SKM-1 treated with dmso at 0.1 percent for 144 hours (cell line): ENCODE measurements at regions not wholly inside any gene's neighbourhood (a gene's known extent, or its start where the extent isn't known, plus 50 kb on each side); places are given as distances from the start of the nearest gene placed in this dataset.
"Not testable (repeated sequence)": the region's sequence is repeated elsewhere in the genome, so short reads cannot be mapped to it uniquely, and the experiment has no call there.

Experiments
- DNase-seq: peaks from one replicate; lab custom pipeline; 2025; ENCODE audit not compliant: unreplicated experiment; lab: John Stamatoyannopoulos, UW

GRCh38 chr11:45000918-45001317, 50.2 kb upstream of the TP53I11 start:
- no peak for DNase-seq

GRCh38 chr11:45001466-45002165, 50.9 kb upstream of the TP53I11 start:
- DNase-seq: no peak

- no peak for DNase-seq
These were observed 54.4 kb upstream of the TP53I11 start for GRCh38 chr11:45005106-45005505.

- no peak for DNase-seq
These were observed 56.3 kb upstream of the TP53I11 start for GRCh38 chr11:45007011-45007410.

GRCh38 chr11:45015983-45016382, 65.3 kb upstream of the TP53I11 start:
- DNase-seq: not testable (repeated sequence)

GRCh38 chr11:45016446-45016845, 65.8 kb upstream of the TP53I11 start:
- DNase-seq: not testable (repeated sequence)

- DNase-seq: no peak
These were observed 66.6 kb upstream of the TP53I11 start for GRCh38 chr11:45017329-45017728.

GRCh38 chr11:45021001-45021400, 70.3 kb upstream of the TP53I11 start:
- DNase-seq: peak; percentile 66

GRCh38 chr11:45021692-45022141, 71.0 kb upstream of the TP53I11 start:
- DNase-seq: no peak

GRCh38 chr11:45022294-45023064, 71.8 kb upstream of the TP53I11 start:
- no peak for DNase-seq

GRCh38 chr11:45023065-45023365, 72.3 kb upstream of the TP53I11 start:
- no peak for DNase-seq

GRCh38 chr11:45024316-45024715, 73.6 kb upstream of the TP53I11 start:
- no peak for DNase-seq

- DNase-seq: no peak
These were observed 74.3 kb upstream of the TP53I11 start for GRCh38 chr11:45024846-45025588.

- peak; percentile 61 for DNase-seq
These were observed 75.2 kb upstream of the TP53I11 start for GRCh38 chr11:45025716-45026492.

- no peak for DNase-seq
These were observed 76.2 kb upstream of the TP53I11 start for GRCh38 chr11:45026835-45027234.

GRCh38 chr11:45027312-45027711, 76.6 kb upstream of the TP53I11 start:
- DNase-seq: no peak

- peak; percentile 21 for DNase-seq
These were observed 78.4 kb upstream of the TP53I11 start for GRCh38 chr11:45028911-45029682.

GRCh38 chr11:45030778-45031177, 80.1 kb upstream of the TP53I11 start:
- DNase-seq: no peak

GRCh38 chr11:45031912-45032519, 81.3 kb upstream of the TP53I11 start:
- DNase-seq: peak; percentile 71

- no peak for DNase-seq
These were observed 84.7 kb upstream of the TP53I11 start for GRCh38 chr11:45035413-45035812.
